Mesenchymal stem cell (in vitro differentiated cells and primary cell): ENCODE measurements at regions not wholly inside any gene's neighbourhood (a gene's known extent, or its start where the extent isn't known, plus 50 kb on each side); places are given as distances from the start of the nearest gene placed in this dataset.

Source experiments
- DNase-seq: peaks from one replicate; pipeline ENCODE4 v3.0.0-alpha.2; 2013
- H2AFZ ChIP-seq: one replicate; pipeline ENCODE4 v1.6.1; 2013; ENCODE audit warnings: low read depth, mild to moderate bottlenecking, control low read depth, inconsistent platforms, low read length, moderate library complexity
- H2AK5ac ChIP-seq: 2 replicates; pipeline ENCODE4 v1.6.1; 2013; ENCODE audit warnings: low read length, moderate library complexity, mild to moderate bottlenecking, inconsistent platforms; ENCODE audit not compliant: severe bottlenecking
- H2BK120ac ChIP-seq: one replicate; pipeline ENCODE4 v1.6.1; 2013; ENCODE audit warnings: low read depth, mild to moderate bottlenecking, inconsistent platforms, low read length, moderate library complexity
- H2BK12ac ChIP-seq, 2 experiments: one replicate each; pipeline ENCODE4 v1.6.1; 2013; ENCODE audit warnings: inconsistent platforms in 2 of 2, low read length in 2 of 2, mild to moderate bottlenecking in 2 of 2, moderate library complexity in 2 of 2, control low read depth in 1 of 2
- H2BK15ac ChIP-seq: one replicate; pipeline ENCODE4 v1.6.1; 2013; ENCODE audit warnings: mild to moderate bottlenecking, low read depth, inconsistent platforms; ENCODE audit not compliant: poor library complexity, severe bottlenecking
- H2BK5ac ChIP-seq: 2 replicates; pipeline ENCODE4 v1.6.1; 2013; ENCODE audit warnings: low read depth, mild to moderate bottlenecking, low read length, control low read depth, inconsistent platforms; ENCODE audit not compliant: poor library complexity, severe bottlenecking
- H3K14ac ChIP-seq, 2 experiments: one replicate each; pipeline ENCODE4 v1.6.1; 2013; ENCODE audit warnings: inconsistent platforms in 2 of 2, low read length in 2 of 2, control low read depth in 1 of 2, mild to moderate bottlenecking in 1 of 2, moderate library complexity in 1 of 2
- H3K18ac ChIP-seq, 2 experiments: one replicate each; pipeline ENCODE4 v1.6.1; 2013; ENCODE audit warnings: inconsistent platforms in 2 of 2, low read length in 2 of 2, control low read depth in 1 of 2, low read depth in 1 of 2, mild to moderate bottlenecking in 1 of 2
- H3K23ac ChIP-seq, 2 experiments: one replicate each; pipeline ENCODE4 v1.6.1; 2013; ENCODE audit warnings: inconsistent platforms in 2 of 2, low read length in 2 of 2, mild to moderate bottlenecking in 2 of 2, moderate library complexity in 2 of 2, control low read depth in 1 of 2
- H3K27ac ChIP-seq: 2 replicates; pipeline ENCODE4 v1.5.1; 2013; ENCODE audit warnings: mild to moderate bottlenecking, moderate library complexity, low read length, control low read depth, inconsistent platforms; ENCODE audit not compliant: poor library complexity, severe bottlenecking
- H3K27me3 ChIP-seq, 2 experiments: 2 replicates each; pipeline versions ENCODE4 v1.6.1 to v1.7.0; 2013; ENCODE audit warnings: low read length in 2 of 2, mild to moderate bottlenecking in 2 of 2, moderate library complexity in 2 of 2, control low read depth in 1 of 2, inconsistent platforms in 1 of 2; ENCODE audit not compliant: control insufficient read depth in 1 of 2, insufficient read depth in 1 of 2
- H3K36me3 ChIP-seq, 2 experiments: 2 replicates each; pipeline versions ENCODE4 v1.6.1 to v1.7.0; 2013; ENCODE audit warnings: low read length in 2 of 2, control low read depth in 1 of 2, inconsistent platforms in 1 of 2, low read depth in 1 of 2, mild to moderate bottlenecking in 1 of 2; ENCODE audit not compliant: insufficient read depth in 2 of 2, control insufficient read depth in 1 of 2
- H3K4ac ChIP-seq, 2 experiments: one replicate each; pipeline ENCODE4 v1.6.1; 2013; ENCODE audit warnings: inconsistent platforms in 2 of 2, low read length in 2 of 2, mild to moderate bottlenecking in 2 of 2, moderate library complexity in 2 of 2, control low read depth in 1 of 2, low read depth in 1 of 2
- H3K4me1 ChIP-seq: 2 replicates; pipeline ENCODE4 v1.6.1; 2013; ENCODE audit warnings: low read depth, low read length, control low read depth; ENCODE audit not compliant: control insufficient read depth, insufficient read depth
- H3K4me2 ChIP-seq: 2 replicates; pipeline ENCODE4 v1.6.1; 2013; ENCODE audit warnings: low read length, mild to moderate bottlenecking, inconsistent platforms; ENCODE audit not compliant: poor library complexity, severe bottlenecking
- H3K4me3 ChIP-seq, 2 experiments: 2 replicates each; pipeline versions ENCODE4 v1.5.1 to v1.7.0; 2013; ENCODE audit warnings: low read length in 2 of 2, mild to moderate bottlenecking in 2 of 2, control low read depth in 1 of 2, low read depth in 1 of 2; ENCODE audit not compliant: insufficient read depth in 1 of 2
- H3K79me1 ChIP-seq: replicated peaks from 2 replicates; pipeline ENCODE4 v1.6.1; 2013; ENCODE audit warnings: mild to moderate bottlenecking, control low read depth, low read length, inconsistent platforms; ENCODE audit not compliant: poor library complexity, severe bottlenecking
- H3K9ac ChIP-seq: 2 replicates; pipeline ENCODE4 v1.7.0; 2013; ENCODE audit warnings: mild to moderate bottlenecking, low read length, moderate library complexity
- H3K9me3 ChIP-seq: 2 replicates; pipeline ENCODE4 v1.7.0; 2013; ENCODE audit warnings: mild to moderate bottlenecking, low read length; ENCODE audit not compliant: control insufficient read depth
- H4K8ac ChIP-seq: one replicate; pipeline ENCODE4 v1.6.1; 2013; ENCODE audit warnings: inconsistent platforms, mild to moderate bottlenecking, low read length, moderate library complexity
- H4K91ac ChIP-seq: one replicate; pipeline ENCODE4 v1.6.1; 2013; ENCODE audit warnings: mild to moderate bottlenecking, low read length, inconsistent platforms
- WGBS: methylation state at CpG from one replicate; pipeline ENCODE4 v1.1.7; 2013; ENCODE audit warnings: mixed read lengths; 5-methylcytosine and 5-hydroxymethylcytosine counted together

DNA sequence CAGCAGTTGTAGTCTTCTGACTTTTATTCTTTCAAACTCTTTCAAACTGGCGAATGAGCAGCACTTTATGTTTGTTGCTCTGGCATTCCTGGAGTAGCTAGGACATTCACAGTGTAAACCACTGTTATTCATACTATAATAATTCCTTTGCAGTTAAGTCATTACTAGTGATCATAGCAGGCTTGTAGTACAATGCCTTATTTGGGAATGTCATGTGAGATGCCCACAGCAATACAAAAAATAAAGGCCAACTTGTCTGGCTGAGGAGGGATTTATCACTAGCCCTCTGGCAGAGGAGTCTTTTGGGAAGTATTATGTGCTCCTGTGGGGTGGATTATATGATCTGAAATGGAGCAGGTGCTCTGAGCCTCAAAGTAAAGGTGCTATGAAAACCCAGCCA is 197.2 kb downstream of the VGLL3 start:
- H3K27me3 ChIP-seq: no peaks in the 10 kb centered on the region
- H3K9me3 ChIP-seq: no peaks in the 10 kb centered on the region
- H3K4me1 ChIP-seq: no peaks in the 10 kb centered on the region
- peak; percentile 92 for DNase-seq
- no peaks in the 10 kb centered on the region for H3K79me1 ChIP-seq
- no peak overlapping the region for H2AK5ac ChIP-seq
- H2BK15ac ChIP-seq: no peak overlapping the region
- H2BK5ac ChIP-seq: peak overlapping the region; percentile 70
- peak overlapping the region; percentile 96 for H3K9ac ChIP-seq
- H3K4ac ChIP-seq: no peak overlapping the region
- H2BK120ac ChIP-seq: no peak overlapping the region
- no peak overlapping the region for H4K91ac ChIP-seq
- H3K14ac ChIP-seq: no peak overlapping the region
- H3K27ac ChIP-seq: peak overlapping the region; percentile 94
- no peak overlapping the region for H4K8ac ChIP-seq
- H3K23ac ChIP-seq: no peak overlapping the region
- H2BK12ac ChIP-seq: no peak overlapping the region
- H2AFZ ChIP-seq: no peak overlapping the region
- H3K36me3 ChIP-seq: no peaks in the 10 kb centered on the region
- no peak overlapping the region for H3K4me3 ChIP-seq
- H3K18ac ChIP-seq: no peak overlapping the region
- no peak overlapping the region for H3K4me2 ChIP-seq
- WGBS: no CpG with 5 or more reads among the region's 1 CpG

DNA sequence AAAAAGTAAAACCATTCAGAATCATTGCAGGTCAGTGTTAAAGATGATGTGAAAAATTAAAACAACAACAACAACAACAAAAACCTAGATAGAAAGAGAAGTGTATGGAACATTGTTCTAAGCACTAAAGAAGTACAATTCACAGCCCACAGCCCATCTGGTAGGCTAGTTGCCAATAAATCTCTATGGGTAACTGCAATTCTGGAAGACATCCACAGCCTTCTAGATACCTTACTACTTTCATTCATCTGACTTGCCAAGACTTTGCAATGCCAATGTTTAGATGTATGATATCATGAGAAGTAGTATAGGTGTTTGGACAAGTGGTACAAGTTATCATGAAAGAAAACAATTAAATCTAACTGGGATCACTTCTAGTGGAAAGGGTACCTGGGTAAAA is 198.6 kb downstream of the VGLL3 start:
- DNase-seq: no peak
- Histone ChIP-seq H3K4me2 (no peak overlapping the region), H4K8ac (no peak overlapping the region), H3K18ac (no peak overlapping the region), H2BK5ac (no peak overlapping the region), H4K91ac (no peak overlapping the region), H3K4me1 (no peaks in the 10 kb centered on the region), H2AFZ (no peak overlapping the region), H3K9ac (no peak overlapping the region), H3K79me1 (no peaks in the 10 kb centered on the region), H2BK12ac (no peak overlapping the region), H2BK15ac (peak overlapping the region; percentile 26), H3K14ac (no peak overlapping the region), H3K9me3 (no peaks in the 10 kb centered on the region), H3K23ac (no peak overlapping the region), H3K27me3 (no peaks in the 10 kb centered on the region), H2BK120ac (no peak overlapping the region), H3K4me3 (no peak overlapping the region), H3K36me3 (no peaks in the 10 kb centered on the region), H3K27ac (no peak overlapping the region), H2AK5ac (no peak overlapping the region), H3K4ac (no peak overlapping the region)

DNA sequence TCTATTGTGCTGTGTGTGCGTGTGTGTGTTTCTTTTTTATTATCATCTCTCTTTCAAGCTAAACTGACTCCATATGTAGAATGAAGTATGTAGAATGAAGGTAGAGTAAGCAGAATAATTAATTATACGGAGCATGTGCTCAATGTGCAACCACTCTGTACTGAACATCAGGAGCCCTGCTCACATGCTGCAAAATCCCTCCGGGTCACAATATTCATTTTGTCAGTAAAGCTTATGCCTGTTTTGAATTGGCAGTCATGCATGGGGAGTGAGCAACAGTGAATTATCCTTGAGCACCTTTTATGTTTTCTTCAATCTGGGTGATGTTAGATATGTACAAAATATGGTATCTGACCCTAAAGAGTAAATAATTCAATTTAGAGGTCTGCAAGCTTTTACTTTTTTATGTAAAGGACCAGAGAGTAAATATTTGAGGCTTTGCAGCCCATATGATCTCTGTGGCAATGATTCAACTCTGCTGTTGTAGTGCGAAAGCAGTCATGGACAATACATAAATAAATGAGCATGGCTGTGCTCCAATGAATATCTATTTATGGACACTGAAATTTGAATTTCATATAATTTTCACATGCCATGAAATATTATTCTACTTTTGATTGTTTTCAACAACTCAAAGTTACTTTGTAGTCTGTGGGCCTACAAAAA is 199.9 kb downstream of the VGLL3 start:
- Histone ChIP-seq H3K9me3 (no peaks in the 10 kb centered on the region), H3K23ac (no peak overlapping the region), H4K91ac (no peak overlapping the region), H2AK5ac (no peak overlapping the region), H3K4me1 (no peaks in the 10 kb centered on the region), H2BK15ac (no peak overlapping the region), H2BK5ac (no peak overlapping the region), H3K27ac (no peak overlapping the region), H3K14ac (no peak overlapping the region), H3K27me3 (no peaks in the 10 kb centered on the region), H4K8ac (no peak overlapping the region), H3K4me2 (no peak overlapping the region), H3K79me1 (no peaks in the 10 kb centered on the region), H2BK12ac (no peak overlapping the region), H3K4me3 (no peak overlapping the region), H2BK120ac (no peak overlapping the region), H3K4ac (no peak overlapping the region), H3K9ac (no peak overlapping the region), H2AFZ (no peak overlapping the region), H3K36me3 (no peaks in the 10 kb centered on the region), H3K18ac (no peak overlapping the region)
- DNase-seq: no peak
- WGBS: 100% methylated on average over 2 of the region's 4 CpGs

DNA sequence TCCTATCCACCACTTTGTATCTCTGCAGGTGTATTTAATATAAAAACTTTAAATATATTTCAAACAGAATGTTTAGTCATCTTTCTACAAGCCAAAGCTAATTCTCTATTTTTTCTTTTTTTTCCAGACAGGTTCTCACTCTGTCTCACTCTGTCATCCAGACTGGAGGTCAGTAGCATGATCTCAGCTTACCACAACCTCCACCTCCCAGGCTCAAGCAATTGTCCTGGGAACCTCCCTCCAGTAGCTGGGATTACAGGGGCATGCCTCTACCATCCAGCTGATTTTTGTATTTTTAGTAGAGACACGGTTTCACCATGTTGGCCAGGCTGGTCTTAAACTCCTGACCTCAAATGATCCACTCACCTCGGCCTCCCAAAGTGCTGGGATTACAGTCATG is 202.6 kb downstream of the VGLL3 start:
- Histone ChIP-seq H3K9ac (no peak overlapping the region), H3K4me3 (no peak overlapping the region), H3K4ac (no peak overlapping the region), H3K9me3 (no peaks in the 10 kb centered on the region), H2BK120ac (no peak overlapping the region), H2BK15ac (no peak overlapping the region), H3K4me1 (no peaks in the 10 kb centered on the region), H3K27me3 (no peaks in the 10 kb centered on the region), H4K91ac (no peak overlapping the region), H3K79me1 (no peaks in the 10 kb centered on the region), H3K36me3 (no peaks in the 10 kb centered on the region), H2BK5ac (no peak overlapping the region), H3K18ac (no peak overlapping the region), H3K4me2 (no peak overlapping the region), H2AK5ac (no peak overlapping the region), H3K23ac (no peak overlapping the region), H3K27ac (no peak overlapping the region), H3K14ac (no peak overlapping the region), H2BK12ac (no peak overlapping the region), H2AFZ (no peak overlapping the region), H4K8ac (no peak overlapping the region)
- WGBS: 85% methylated on average over 2 of the region's 2 CpGs
- no peak for DNase-seq
